Fibroblast of mammary gland (primary cell): ENCODE measurements at regions not wholly inside any gene's neighbourhood (a gene's known extent, or its start where the extent isn't known, plus 50 kb on each side); places are given as distances from the start of the nearest gene placed in this dataset.

Experiments
- DNase-seq: peaks from one replicate; pipeline ENCODE4 v3.0.0-alpha.2; 2010; ENCODE audit warnings: low read depth
- H3K4me3 ChIP-seq: 2 replicates; pipeline ENCODE4 v1.5.1; 2011; ENCODE audit warnings: low read depth, mild to moderate bottlenecking, low read length, moderate library complexity; ENCODE audit not compliant: control insufficient read depth
- TF ChIP-seq, protein P1 (sequence below): conservative IDR thresholded peaks from 2 replicates; pipeline ENCODE4 v1.5.1; 2011; ENCODE audit warnings: low read depth, low read length, inconsistent platforms; ENCODE audit not compliant: control insufficient read depth, insufficient read depth

- TF ChIP-seq, protein P1, sequence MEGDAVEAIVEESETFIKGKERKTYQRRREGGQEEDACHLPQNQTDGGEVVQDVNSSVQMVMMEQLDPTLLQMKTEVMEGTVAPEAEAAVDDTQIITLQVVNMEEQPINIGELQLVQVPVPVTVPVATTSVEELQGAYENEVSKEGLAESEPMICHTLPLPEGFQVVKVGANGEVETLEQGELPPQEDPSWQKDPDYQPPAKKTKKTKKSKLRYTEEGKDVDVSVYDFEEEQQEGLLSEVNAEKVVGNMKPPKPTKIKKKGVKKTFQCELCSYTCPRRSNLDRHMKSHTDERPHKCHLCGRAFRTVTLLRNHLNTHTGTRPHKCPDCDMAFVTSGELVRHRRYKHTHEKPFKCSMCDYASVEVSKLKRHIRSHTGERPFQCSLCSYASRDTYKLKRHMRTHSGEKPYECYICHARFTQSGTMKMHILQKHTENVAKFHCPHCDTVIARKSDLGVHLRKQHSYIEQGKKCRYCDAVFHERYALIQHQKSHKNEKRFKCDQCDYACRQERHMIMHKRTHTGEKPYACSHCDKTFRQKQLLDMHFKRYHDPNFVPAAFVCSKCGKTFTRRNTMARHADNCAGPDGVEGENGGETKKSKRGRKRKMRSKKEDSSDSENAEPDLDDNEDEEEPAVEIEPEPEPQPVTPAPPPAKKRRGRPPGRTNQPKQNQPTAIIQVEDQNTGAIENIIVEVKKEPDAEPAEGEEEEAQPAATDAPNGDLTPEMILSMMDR = no peak
- H3K4me3 ChIP-seq = no peak overlapping the region
- no peak for DNase-seq
Measured at GRCh38 chr6:114713690-114714089, 370.9 kb upstream of the HS3ST5 start.

DNA sequence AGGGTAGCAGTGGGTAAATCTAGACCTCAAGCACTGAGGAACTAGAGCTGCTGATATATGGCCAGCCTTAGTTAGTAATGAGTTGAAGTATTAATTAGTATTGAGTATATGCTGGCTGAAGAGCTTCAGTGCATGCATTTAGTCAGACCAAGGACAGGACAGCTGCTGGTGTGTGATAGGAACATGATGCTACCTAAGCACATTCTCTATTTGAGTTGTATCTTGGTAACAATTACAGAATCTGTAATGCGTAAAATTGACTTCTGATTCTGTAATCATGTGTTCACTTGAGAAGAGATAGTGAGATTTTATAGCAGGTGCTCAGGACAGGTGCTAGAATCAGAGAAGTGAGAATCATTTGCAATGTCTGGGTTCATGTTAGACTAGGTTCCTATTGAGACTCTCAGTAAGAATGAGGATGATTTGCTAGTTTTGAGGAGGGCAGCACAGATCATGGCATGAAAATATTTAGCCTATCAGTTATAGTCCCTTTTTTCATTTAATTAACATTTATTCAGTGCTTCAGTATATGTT lies 369.4 kb upstream of the HS3ST5 start:
- DNase-seq = no peak
- no peak overlapping the region for H3K4me3 ChIP-seq
- TF ChIP-seq, protein P1 = no peak

GRCh38 chr6:114707081-114707620 lies 364.3 kb upstream of the HS3ST5 start:
- H3K4me3 ChIP-seq = no peak overlapping the region
- no peak for DNase-seq
- TF ChIP-seq, protein P1 = no peak

GRCh38 chr6:114690625-114691024 lies 347.8 kb upstream of the HS3ST5 start:
- TF ChIP-seq, protein P1 = no peak
- no peak for DNase-seq
- no peak overlapping the region for H3K4me3 ChIP-seq

DNA sequence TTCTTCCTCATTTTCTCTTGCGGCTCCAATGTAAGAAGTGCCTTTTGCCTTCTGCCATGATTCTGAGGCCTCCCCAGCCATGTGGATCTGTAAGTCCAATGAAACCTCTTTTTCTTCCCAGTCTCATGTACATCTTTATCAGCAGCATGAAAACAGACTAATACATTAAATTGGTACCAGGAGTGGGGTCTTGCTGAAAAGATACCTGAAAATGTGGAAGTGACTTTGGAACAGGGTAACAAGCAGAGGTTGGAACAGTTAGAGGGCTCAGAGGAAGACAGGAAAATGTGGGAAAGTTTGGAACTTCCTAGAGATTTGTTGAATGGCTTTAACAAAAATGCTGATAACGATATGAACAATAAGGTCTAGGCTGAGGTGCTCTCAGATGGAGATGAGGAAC lies 316.7 kb upstream of the HS3ST5 start:
- TF ChIP-seq, protein P1 = no peak
- DNase-seq = no peak
- H3K4me3 ChIP-seq = no peak overlapping the region

GRCh38 chr6:114651611-114652010 lies 308.8 kb upstream of the HS3ST5 start:
- DNase-seq = no peak
- no peak overlapping the region for H3K4me3 ChIP-seq
- TF ChIP-seq, protein P1 = no peak

DNA sequence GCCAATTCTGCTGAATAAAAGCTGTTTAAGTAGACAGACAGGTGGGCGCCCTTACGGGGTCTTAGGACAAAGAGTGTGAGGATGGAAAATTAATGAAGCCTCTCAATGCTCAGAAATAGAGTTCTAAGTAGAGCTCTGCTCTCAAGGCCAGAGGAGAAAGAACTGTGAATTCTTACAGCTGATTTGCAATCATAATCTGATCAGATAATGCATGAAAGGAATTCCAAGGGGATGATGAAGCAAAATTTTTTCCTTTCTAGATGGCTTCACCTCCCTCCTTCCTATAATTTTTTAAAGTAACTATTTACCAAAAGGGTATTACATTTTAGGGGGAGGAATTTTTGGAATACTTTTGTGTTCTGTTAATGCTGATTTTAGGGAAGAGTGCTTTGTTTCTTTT lies 308.1 kb upstream of the HS3ST5 start:
- TF ChIP-seq, protein P1 = no peak
- no peak overlapping the region for H3K4me3 ChIP-seq
- DNase-seq = no peak
